ENCODE measurements at regions not wholly inside any gene's neighbourhood (a gene's known extent, or its start where the extent isn't known, plus 50 kb on each side); places are given as distances from the start of the nearest gene placed in this dataset.

DNA sequence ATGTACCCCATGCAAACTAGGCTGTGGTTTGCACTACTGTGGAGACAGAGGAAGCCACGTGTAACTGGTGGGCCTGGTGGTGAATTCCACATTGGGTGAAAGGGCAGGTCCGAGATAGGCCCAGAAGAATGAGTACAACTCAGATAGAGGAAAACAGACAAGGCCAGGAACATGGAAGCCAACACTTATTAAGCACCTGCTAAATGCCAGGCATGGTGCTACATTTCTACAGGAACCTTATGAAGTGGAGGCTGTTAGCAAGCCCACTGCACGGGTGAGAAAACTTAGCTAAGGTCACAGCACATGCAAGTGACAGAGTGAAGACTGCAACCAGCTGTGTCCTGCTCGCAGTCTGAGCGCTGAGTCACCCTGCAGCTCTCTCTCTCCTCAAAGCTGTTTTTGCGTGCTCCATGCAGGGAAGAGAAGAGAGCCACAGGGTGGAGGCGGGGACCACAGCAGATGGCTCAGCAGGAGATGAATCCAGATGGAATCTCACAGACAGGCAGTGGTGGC, 65.5 kb upstream of the SPTLC1 start:
- no peak for TF ChIP-seq POLR2A (IDR thresholded peaks at IDR 0.05)
- TF ChIP-seq CTCF (IDR thresholded peaks at IDR 0.05): no peak
- no peak for TF ChIP-seq EP300 (IDR thresholded peaks at IDR 0.05)
- TF ChIP-seq POLR2AphosphoS5 (IDR thresholded peaks at IDR 0.05): no peak
